ENCODE measurements at regions not wholly inside any gene's neighbourhood (a gene's known extent, or its start where the extent isn't known, plus 50 kb on each side); places are given as distances from the start of the nearest gene placed in this dataset.

GRCh38 chr14:26217778-26218177 is 380.1 kb downstream of the NOVA1 start:
- no peak for TF ChIP-seq CTCF (IDR thresholded peaks at IDR 0.05 in 8 of 11, conservative IDR thresholded peaks at IDR 0.05 in 3 of 11)
- TF ChIP-seq POLR2A (IDR thresholded peaks at IDR 0.05), result no peak
